Tibial nerve (tissue), 4 donors: ENCODE measurements at regions not wholly inside any gene's neighbourhood (a gene's known extent, or its start where the extent isn't known, plus 50 kb on each side); places are given as distances from the start of the nearest gene placed in this dataset.

Experiments
- DNase-seq, 2 donors: peaks; one replicate each; pipeline ENCODE4 v3.0.0-alpha.2; 2019; ENCODE audit warnings: low spot score in 2 of 2
- H3K27ac ChIP-seq, 4 donors: fragments of 200-600 bp; sonication (generic) in 3 of 4; one replicate each; pipeline ENCODE4 v1.5.1; 2017 to 2019; ENCODE audit warnings: mild to moderate bottlenecking in 1 of 4
- H3K27me3 ChIP-seq, 2 donors: fragments of 200-600 bp; sonication (generic) in 1 of 2; one replicate each; pipeline versions ENCODE4 v1.5.1 to v1.6.0; 2017 to 2019
- H3K36me3 ChIP-seq, 3 donors: fragments of 200-600 bp; sonication (generic); one replicate each; pipeline ENCODE4 v1.5.1; 2018 to 2019
- H3K4me1 ChIP-seq, 4 donors: fragments of 200-600 bp; sonication (generic) in 3 of 4; one replicate each; pipeline ENCODE4 v1.5.1; 2017 to 2019
- H3K4me3 ChIP-seq, 4 donors: fragments of 200-600 bp; sonication (generic) in 3 of 4; one replicate each; pipeline ENCODE4 v1.5.1; 2017 to 2019; ENCODE audit warnings: mild to moderate bottlenecking in 1 of 4, moderate library complexity in 1 of 4
- H3K9me3 ChIP-seq, 4 donors: fragments of 200-600 bp; sonication (generic) in 3 of 4; one replicate each; pipeline ENCODE4 v1.5.1; 2017 to 2019
- CTCF ChIP-seq, 5 experiments: fragments of 200-600 bp in 3 of 5; fragments of 450-650 bp in 2 of 5; sonication (generic) in 3 of 5; IDR thresholded peaks; one replicate each; pipeline ENCODE4 v1.5.1; 2016 to 2019; ENCODE audit warnings: antibody characterized with exemption in 5 of 5, mild to moderate bottlenecking in 3 of 5, moderate library complexity in 2 of 5
- EP300 ChIP-seq, 2 donors: sonication (generic); formaldehyde crosslinking; IDR thresholded peaks; one replicate each; pipeline ENCODE4 v1.6.1; 2017; ENCODE audit warnings: antibody characterized with exemption in 2 of 2, mild to moderate bottlenecking in 1 of 2
- POLR2A ChIP-seq, 2 donors: fragments of 450-650 bp; IDR thresholded peaks; one replicate each; pipeline ENCODE4 v1.6.1; 2017; ENCODE audit warnings: antibody characterized with exemption in 2 of 2, mild to moderate bottlenecking in 2 of 2, moderate library complexity in 2 of 2
- WGBS, 2 donors: methylation state at CpG; one replicate each; pipeline ENCODE4 v1.1.5; 2018; 5-methylcytosine and 5-hydroxymethylcytosine counted together

- Histone ChIP-seq H3K4me1 (no peaks in the 10 kb centered on the region), H3K36me3 (no peaks in the 10 kb centered on the region), H3K27ac (no peak overlapping the region), H3K4me3 (no peak overlapping the region), H3K9me3 (no peaks in the 10 kb centered on the region), H3K27me3 (no peaks in the 10 kb centered on the region)
- TF ChIP-seq POLR2A (IDR thresholded peaks at IDR 0.05) (no peak), EP300 (IDR thresholded peaks at IDR 0.05) (peak in 1 of 2 donors; percentile 12)
- no peak for DNase-seq
- WGBS, 2 donors = 61 to 78% methylated on average over 6 of the region's 6 CpGs
Observed at GRCh38 chr4:163600727-163601126, 106.2 kb downstream of the TMA16 start.

GRCh38 chr4:163603257-163603656 is 108.8 kb downstream of the TMA16 start:
- no peak for DNase-seq
- Histone ChIP-seq H3K36me3 (no peaks in the 10 kb centered on the region), H3K27ac (no peak overlapping the region), H3K9me3 (no peaks in the 10 kb centered on the region), H3K4me1 (no peaks in the 10 kb centered on the region), H3K27me3 (no peaks in the 10 kb centered on the region), H3K4me3 (no peak overlapping the region)
- TF ChIP-seq POLR2A (IDR thresholded peaks at IDR 0.05) (no peak), CTCF (IDR thresholded peaks at IDR 0.05) (no peak), EP300 (IDR thresholded peaks at IDR 0.05) (no peak)
- 66 to 73% methylated on average over 5 of the region's 5 CpGs for WGBS, 2 donors

GRCh38 chr4:163606896-163607691 is 112.6 kb downstream of the TMA16 start:
- H3K27me3 ChIP-seq = no peaks in the 10 kb centered on the region
- H3K27ac ChIP-seq = peak overlapping the region in 1 of 4 donors; percentile 57
- TF ChIP-seq EP300 (IDR thresholded peaks at IDR 0.05) (no peak), CTCF (IDR thresholded peaks at IDR 0.05) (no peak), POLR2A (IDR thresholded peaks at IDR 0.05) (no peak)
- H3K9me3 ChIP-seq = no peaks in the 10 kb centered on the region
- H3K4me3 ChIP-seq = no peak overlapping the region
- WGBS, 2 donors = 54 to 55% methylated on average over 2 of the region's 2 CpGs
- H3K4me1 ChIP-seq = no peaks in the 10 kb centered on the region
- H3K36me3 ChIP-seq = no peaks in the 10 kb centered on the region
- DNase-seq = no peak

- TF ChIP-seq EP300 (IDR thresholded peaks at IDR 0.05) (no peak), POLR2A (IDR thresholded peaks at IDR 0.05) (no peak), CTCF (IDR thresholded peaks at IDR 0.05) (no peak)
- H3K4me3 ChIP-seq = no peak overlapping the region
- no peaks in the 10 kb centered on the region for H3K27me3 ChIP-seq
- whole genome bisulfite sequencing, 2 donors = 59 to 78% methylated on average over 2 of the region's 2 CpGs
- DNase-seq = no peak
- H3K9me3 ChIP-seq = no peaks in the 10 kb centered on the region
- no peaks in the 10 kb centered on the region for H3K4me1 ChIP-seq
- no peaks in the 10 kb centered on the region for H3K36me3 ChIP-seq
- no peak overlapping the region for H3K27ac ChIP-seq
Observed at GRCh38 chr4:163609019-163609418, 114.5 kb downstream of the TMA16 start.

GRCh38 chr4:163610648-163611047 is 116.2 kb downstream of the TMA16 start:
- no peak for TF ChIP-seq POLR2A (IDR thresholded peaks at IDR 0.05)
- no peak for TF ChIP-seq EP300 (IDR thresholded peaks at IDR 0.05)
- no peak for TF ChIP-seq CTCF (IDR thresholded peaks at IDR 0.05)

More at GRCh38 chr4:163610648-163611047, 116.2 kb downstream of the TMA16 start:
- 71 to 74% methylated on average over 4 of the region's 4 CpGs for WGBS, 2 donors
- Histone ChIP-seq H3K27ac (peak overlapping the region in 2 of 4 donors; percentile 55 to 71), H3K4me3 (peak overlapping the region in 2 of 4 donors; percentile 34 to 38), H3K27me3 (no peaks in the 10 kb centered on the region), H3K9me3 (no peaks in the 10 kb centered on the region), H3K4me1 (no peaks in the 10 kb centered on the region), H3K36me3 (no peaks in the 10 kb centered on the region)
- DNase-seq = no peak
